GM18858 (cell line): ENCODE measurements at regions not wholly inside any gene's neighbourhood (a gene's known extent, or its start where the extent isn't known, plus 50 kb on each side); places are given as distances from the start of the nearest gene placed in this dataset.

Experiments
- ATAC-seq: cut with Tn5 transposase; IDR thresholded peaks from one replicate; pipeline ENCODE4 v1.9.1; 2021; ENCODE audit not compliant: unreplicated experiment

- no peak for ATAC-seq
Measured at GRCh38 chr10:62623223-62623622, 181.3 kb upstream of the ADO start.

- no peak for ATAC-seq
Measured at GRCh38 chr10:62625484-62625883, 179.0 kb upstream of the ADO start.

- no peak for ATAC-seq
Measured at GRCh38 chr10:62626079-62626478, 178.4 kb upstream of the ADO start.

- ATAC-seq, result no peak
Measured at GRCh38 chr10:62626817-62627216, 177.7 kb upstream of the ADO start.

GRCh38 chr10:62627983-62628382 is 176.5 kb upstream of the ADO start:
- ATAC-seq, result no peak

GRCh38 chr10:62631241-62631640 is 173.3 kb upstream of the ADO start:
- no peak for ATAC-seq

- ATAC-seq, result peak; percentile 65
Measured at GRCh38 chr10:62632071-62632809, 172.3 kb upstream of the ADO start.

- no peak for ATAC-seq
Measured at GRCh38 chr10:62633976-62634375, 170.5 kb upstream of the ADO start.

- ATAC-seq, result no peak
Measured at GRCh38 chr10:62634576-62634975, 169.9 kb upstream of the ADO start.

GRCh38 chr10:62635127-62635526 is 169.4 kb upstream of the ADO start:
- no peak for ATAC-seq

GRCh38 chr10:62636825-62637248 is 167.7 kb upstream of the ADO start:
- ATAC-seq, result no peak

- ATAC-seq, result peak; percentile 42
Measured at GRCh38 chr10:62637249-62638061, 167.1 kb upstream of the ADO start.

- ATAC-seq, result peak; percentile 34
Measured at GRCh38 chr10:62638062-62638477, 166.4 kb upstream of the ADO start.

- ATAC-seq, result no peak
Measured at GRCh38 chr10:62639144-62639543, 165.4 kb upstream of the ADO start.

GRCh38 chr10:62640411-62640810 is 164.1 kb upstream of the ADO start:
- ATAC-seq, result no peak

- ATAC-seq, result no peak
Measured at GRCh38 chr10:62643606-62644587, 160.6 kb upstream of the ADO start.

GRCh38 chr10:62647375-62648092 is 157.0 kb upstream of the ADO start:
- no peak for ATAC-seq

GRCh38 chr10:62648921-62649320 is 155.6 kb upstream of the ADO start:
- no peak for ATAC-seq

GRCh38 chr10:62650411-62650810 is 154.1 kb upstream of the ADO start:
- no peak for ATAC-seq

- no peak for ATAC-seq
Measured at GRCh38 chr10:62651341-62651740, 153.2 kb upstream of the ADO start.
